Thyroid gland (tissue), 4 donors: ENCODE measurements at regions not wholly inside any gene's neighbourhood (a gene's known extent, or its start where the extent isn't known, plus 50 kb on each side); places are given as distances from the start of the nearest gene placed in this dataset.

Experiments used
- DNase-seq, 2 donors: peaks; one replicate each; pipeline ENCODE4 v3.0.0-alpha.2; 2019
- H3K27ac ChIP-seq, 3 donors: fragments of 200-600 bp; sonication (generic); 1 replicate in 2 of 3; 2 replicates in 1 of 3; pipeline ENCODE4 v1.5.1; 2016 to 2019; ENCODE audit warnings: mild to moderate bottlenecking in 1 of 3, moderate library complexity in 1 of 3
- H3K27me3 ChIP-seq: fragments of 200-600 bp; sonication (generic); one replicate; pipeline ENCODE4 v1.5.1; 2019
- H3K36me3 ChIP-seq, 2 donors: fragments of 200-600 bp; sonication (generic); one replicate each; pipeline ENCODE4 v1.5.1; 2016 to 2019
- H3K4me1 ChIP-seq, 2 donors: fragments of 200-600 bp; sonication (generic); one replicate each; pipeline ENCODE4 v1.5.1; 2017 to 2019
- H3K4me3 ChIP-seq, 3 donors: fragments of 200-600 bp; sonication (generic); replicated peaks in 1 of 3; 1 replicate in 2 of 3; 2 replicates in 1 of 3; pipeline ENCODE4 v1.5.1; 2016; ENCODE audit warnings: mild to moderate bottlenecking in 1 of 3
- H3K9me3 ChIP-seq: fragments of 200-600 bp; sonication (generic); one replicate; pipeline ENCODE4 v1.5.1; 2017
- POLR2A ChIP-seq, 2 donors: fragments of 450-650 bp; IDR thresholded peaks; one replicate each; pipeline ENCODE4 v1.6.1; 2017; ENCODE audit warnings: antibody characterized with exemption in 2 of 2, mild to moderate bottlenecking in 2 of 2, moderate library complexity in 1 of 2
- WGBS, 2 donors: methylation state at CpG; one replicate each; pipeline ENCODE4 v1.1.5; 2017; 5-methylcytosine and 5-hydroxymethylcytosine counted together
- intact Hi-C: fragments of 100-400 bp; cut with DNase I; formaldehyde crosslinking; loops from one replicate; pipeline ENCODE4 v1.15.1; 2023
- TF ChIP-seq, protein P1 (sequence below), 6 experiments: fragments of 200-600 bp in 3 of 6; fragments of 450-650 bp in 3 of 6; sonication (generic) in 3 of 6; IDR thresholded peaks; one replicate each; pipeline ENCODE4 v1.5.1; 2016 to 2019; ENCODE audit warnings: antibody characterized with exemption in 6 of 6, mild to moderate bottlenecking in 2 of 6, inconsistent platforms in 1 of 6, moderate library complexity in 1 of 6

DNA sequence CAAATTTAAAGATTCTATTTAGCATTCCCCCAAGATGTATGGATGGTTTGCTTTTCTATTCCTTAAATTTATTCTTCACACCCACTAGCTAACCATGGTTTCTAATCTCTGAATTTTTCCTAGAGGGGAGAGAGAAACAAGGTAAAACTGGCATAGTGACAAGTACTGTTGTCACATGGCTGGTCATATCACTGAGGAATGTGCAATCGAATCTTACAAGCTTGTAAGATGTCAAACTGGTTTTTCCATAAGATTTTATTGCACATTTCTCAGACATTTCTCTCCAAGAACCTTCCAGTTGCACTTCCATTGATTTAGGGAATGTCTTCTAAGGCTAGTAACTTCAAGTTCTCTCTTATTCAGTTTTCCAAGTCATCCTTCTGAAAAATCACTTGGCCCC lies 89.8 kb downstream of the MBL2 start:
- H3K27ac ChIP-seq: no peak overlapping the region
- WGBS, 2 donors: 8 to 23% methylated on average over 1 of the region's 1 CpG
- intact Hi-C loops: no loop called here
- H3K4me1 ChIP-seq: no peaks in the 10 kb centered on the region
- no peaks in the 10 kb centered on the region for H3K9me3 ChIP-seq
- TF ChIP-seq, protein P1, sequence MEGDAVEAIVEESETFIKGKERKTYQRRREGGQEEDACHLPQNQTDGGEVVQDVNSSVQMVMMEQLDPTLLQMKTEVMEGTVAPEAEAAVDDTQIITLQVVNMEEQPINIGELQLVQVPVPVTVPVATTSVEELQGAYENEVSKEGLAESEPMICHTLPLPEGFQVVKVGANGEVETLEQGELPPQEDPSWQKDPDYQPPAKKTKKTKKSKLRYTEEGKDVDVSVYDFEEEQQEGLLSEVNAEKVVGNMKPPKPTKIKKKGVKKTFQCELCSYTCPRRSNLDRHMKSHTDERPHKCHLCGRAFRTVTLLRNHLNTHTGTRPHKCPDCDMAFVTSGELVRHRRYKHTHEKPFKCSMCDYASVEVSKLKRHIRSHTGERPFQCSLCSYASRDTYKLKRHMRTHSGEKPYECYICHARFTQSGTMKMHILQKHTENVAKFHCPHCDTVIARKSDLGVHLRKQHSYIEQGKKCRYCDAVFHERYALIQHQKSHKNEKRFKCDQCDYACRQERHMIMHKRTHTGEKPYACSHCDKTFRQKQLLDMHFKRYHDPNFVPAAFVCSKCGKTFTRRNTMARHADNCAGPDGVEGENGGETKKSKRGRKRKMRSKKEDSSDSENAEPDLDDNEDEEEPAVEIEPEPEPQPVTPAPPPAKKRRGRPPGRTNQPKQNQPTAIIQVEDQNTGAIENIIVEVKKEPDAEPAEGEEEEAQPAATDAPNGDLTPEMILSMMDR (IDR thresholded peaks at IDR 0.05): no peak
- H3K4me3 ChIP-seq: no peak overlapping the region
- no peaks in the 10 kb centered on the region for H3K36me3 ChIP-seq
- no peak for DNase-seq
- no peaks in the 10 kb centered on the region for H3K27me3 ChIP-seq

DNA sequence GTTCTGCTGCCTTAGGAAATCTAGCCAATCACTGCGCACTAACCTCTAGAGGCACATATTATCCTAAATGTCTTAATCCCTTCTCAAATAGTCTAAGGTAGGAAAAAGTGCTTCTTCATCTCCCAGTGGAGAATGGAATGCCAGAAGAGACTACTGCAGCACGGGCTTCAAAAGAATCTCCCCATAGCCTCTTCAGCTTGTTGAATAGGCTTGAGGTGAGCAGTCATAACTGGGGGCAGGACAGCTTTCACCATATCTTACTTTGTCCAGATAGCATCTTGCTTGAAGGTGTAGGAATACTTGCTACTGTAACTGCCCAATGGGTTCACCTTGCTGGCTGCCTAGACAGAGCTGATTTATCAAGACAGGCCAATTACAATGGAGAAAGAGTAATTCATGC lies 88.8 kb downstream of the MBL2 start:
- Histone ChIP-seq H3K36me3 (no peaks in the 10 kb centered on the region), H3K27me3 (no peaks in the 10 kb centered on the region), H3K27ac (no peak overlapping the region), H3K4me3 (no peak overlapping the region), H3K4me1 (no peaks in the 10 kb centered on the region), H3K9me3 (no peaks in the 10 kb centered on the region)
- intact Hi-C loops: no loop called here
- WGBS, 2 donors: 71 to 78% methylated on average over 2 of the region's 2 CpGs
- TF ChIP-seq, protein P1 (IDR thresholded peaks at IDR 0.05): no peak
- no peak for TF ChIP-seq POLR2A (IDR thresholded peaks at IDR 0.05)
- DNase-seq: no peak

DNA sequence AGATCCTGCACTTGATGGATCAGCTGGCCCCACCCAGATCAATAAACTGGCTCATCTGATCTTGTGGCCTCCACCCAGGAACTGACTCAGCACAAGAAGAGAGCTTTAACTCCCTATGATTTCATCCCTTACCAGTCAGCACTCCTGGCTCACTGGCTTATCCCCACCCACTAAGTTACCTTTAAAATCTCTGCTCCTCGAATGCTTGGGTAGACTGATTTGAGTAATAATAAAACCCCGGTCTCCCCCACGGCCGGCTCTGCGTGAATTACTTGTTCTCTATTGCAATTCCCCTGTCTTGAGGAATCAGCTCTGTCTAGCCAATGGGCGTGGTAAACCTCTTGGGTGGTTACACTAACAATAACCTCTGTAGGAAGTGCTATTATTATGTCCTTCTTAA lies 83.7 kb downstream of the MBL2 start:
- no peak for DNase-seq
- H3K27ac ChIP-seq: no peak overlapping the region
- no peak overlapping the region for H3K4me3 ChIP-seq
- no peaks in the 10 kb centered on the region for H3K4me1 ChIP-seq
- intact Hi-C loops: no loop called here
- TF ChIP-seq, protein P1 (IDR thresholded peaks at IDR 0.05): no peak
- no peak for TF ChIP-seq POLR2A (IDR thresholded peaks at IDR 0.05)
- no peaks in the 10 kb centered on the region for H3K9me3 ChIP-seq
- H3K36me3 ChIP-seq: no peaks in the 10 kb centered on the region
- 90 to 94% methylated on average over 6 of the region's 6 CpGs for WGBS, 2 donors
- no peaks in the 10 kb centered on the region for H3K27me3 ChIP-seq

DNA sequence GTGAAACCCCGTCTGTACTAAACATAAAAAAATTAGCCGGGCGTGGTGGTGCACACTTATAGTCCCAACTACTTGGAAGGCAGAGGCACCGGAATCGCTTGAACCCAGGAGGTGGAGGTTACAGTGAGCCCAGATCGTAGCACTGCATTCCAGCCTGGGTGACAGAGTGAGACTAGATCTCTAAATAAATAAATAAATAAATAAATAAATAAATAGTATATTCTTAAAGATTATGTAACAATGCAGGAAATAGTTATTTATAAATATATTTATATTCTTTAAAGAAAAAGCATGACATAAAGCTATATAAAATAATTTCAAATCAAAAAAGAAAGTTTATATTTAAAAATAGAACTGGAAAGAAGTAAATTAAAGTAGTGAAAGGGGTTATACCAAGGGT lies 76.4 kb downstream of the MBL2 start:
- no peaks in the 10 kb centered on the region for H3K4me1 ChIP-seq
- 95 to 97% methylated on average over 6 of the region's 6 CpGs for WGBS, 2 donors
- intact Hi-C loops: no loop called here
- H3K36me3 ChIP-seq: no peaks in the 10 kb centered on the region
- no peak overlapping the region for H3K4me3 ChIP-seq
- H3K9me3 ChIP-seq: no peaks in the 10 kb centered on the region
- no peak overlapping the region for H3K27ac ChIP-seq
- TF ChIP-seq POLR2A (IDR thresholded peaks at IDR 0.05): no peak
- TF ChIP-seq, protein P1 (IDR thresholded peaks at IDR 0.05): no peak
- no peak for DNase-seq
- H3K27me3 ChIP-seq: no peaks in the 10 kb centered on the region

DNA sequence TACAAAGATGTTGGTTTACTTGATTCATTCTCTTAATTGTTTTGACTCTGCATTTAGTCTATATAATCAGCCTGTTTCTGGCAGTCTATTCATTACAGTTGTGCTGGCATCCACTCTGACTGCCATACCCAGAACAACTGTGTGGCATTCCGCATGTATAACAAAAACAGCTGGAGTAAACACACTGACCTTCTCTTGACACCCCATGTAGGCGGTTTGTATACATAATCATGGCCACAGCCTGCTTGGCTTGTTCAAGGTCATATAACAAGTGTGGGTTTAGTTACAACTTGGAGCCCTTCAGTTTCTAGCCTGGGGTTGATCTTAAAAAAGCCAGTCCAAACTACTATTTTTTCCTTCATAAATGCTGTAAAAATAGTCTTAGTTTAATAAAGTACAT lies 70.9 kb downstream of the MBL2 start:
- intact Hi-C loops: no loop called here
- no peak overlapping the region for H3K27ac ChIP-seq
- 47 to 49% methylated on average over 2 of the region's 2 CpGs for WGBS, 2 donors
- H3K4me1 ChIP-seq: no peaks in the 10 kb centered on the region
- no peak overlapping the region for H3K4me3 ChIP-seq
- TF ChIP-seq, protein P1 (IDR thresholded peaks at IDR 0.05): no peak
- no peak for DNase-seq
- H3K9me3 ChIP-seq: no peaks in the 10 kb centered on the region
- H3K27me3 ChIP-seq: no peaks in the 10 kb centered on the region
- no peaks in the 10 kb centered on the region for H3K36me3 ChIP-seq
